GM23338 (cell line): ENCODE measurements at regions not wholly inside any gene's neighbourhood (a gene's known extent, or its start where the extent isn't known, plus 50 kb on each side); places are given as distances from the start of the nearest gene placed in this dataset.

Experiments used
- ATAC-seq: fragments of 200-7000 bp; cut with Tn5 transposase; 3 replicates; pipeline ENCODE4 v1.9.1; 2020
- DNase-seq: peaks from one replicate; pipeline ENCODE4 v3.0.0-alpha.2; 2015; ENCODE audit warnings: low spot score
- H2AFZ ChIP-seq: fragments of 200-600 bp; sonication (generic); 2 replicates; pipeline ENCODE4 v1.8.0; 2016; ENCODE audit warnings: antibody characterized with exemption, mild to moderate bottlenecking, moderate library complexity
- H3F3A ChIP-seq: fragments of 200-600 bp; sonication (generic); replicated peaks from 2 replicates; pipeline ENCODE4 v1.8.0; 2017; ENCODE audit warnings: antibody characterized with exemption, mixed run types, low read depth
- H3K27ac ChIP-seq: fragments of 200-600 bp; sonication (generic); 2 replicates; pipeline ENCODE4 v1.6.1; 2016; ENCODE audit warnings: low read depth
- H3K27me3 ChIP-seq: fragments of 200-600 bp; sonication (generic); 2 replicates; pipeline ENCODE4 v1.8.0; 2016; ENCODE audit warnings: mild to moderate bottlenecking, mixed run types, moderate library complexity; ENCODE audit not compliant: insufficient read depth
- H3K36me3 ChIP-seq: fragments of 200-600 bp; sonication (generic); 2 replicates; pipeline ENCODE4 v1.8.0; 2016; ENCODE audit warnings: mild to moderate bottlenecking; ENCODE audit not compliant: insufficient read depth
- H3K4me1 ChIP-seq: fragments of 200-600 bp; sonication (generic); 2 replicates; pipeline ENCODE4 v1.8.0; 2016; ENCODE audit warnings: mild to moderate bottlenecking, moderate library complexity; ENCODE audit not compliant: insufficient read depth
- H3K4me2 ChIP-seq: fragments of 200-600 bp; sonication (generic); 2 replicates; pipeline ENCODE4 v1.7.1; 2017; ENCODE audit warnings: mixed run types
- H3K4me3 ChIP-seq: fragments of 200-600 bp; sonication (generic); 2 replicates; pipeline ENCODE4 v1.6.1; 2016; ENCODE audit warnings: mixed run types
- H3K79me2 ChIP-seq: fragments of 200-600 bp; sonication (generic); replicated peaks from 2 replicates; pipeline ENCODE4 v1.8.0; 2017; ENCODE audit warnings: mild to moderate bottlenecking; ENCODE audit not compliant: insufficient read depth
- H3K9me2 ChIP-seq: fragments of 200-600 bp; sonication (generic); 2 replicates; pipeline ENCODE4 v1.8.0; 2017; ENCODE audit not compliant: insufficient read depth
- H4K20me1 ChIP-seq: fragments of 200-600 bp; sonication (generic); replicated peaks from 2 replicates; pipeline ENCODE4 v1.8.0; 2017; ENCODE audit warnings: mild to moderate bottlenecking; ENCODE audit not compliant: insufficient read depth
- H3K27ac Mint-ChIP-seq: 2 replicates; pipeline ENCODE4 v1.8.0; 2020; ENCODE audit warnings: inconsistent platforms, mild to moderate bottlenecking, moderate library complexity, mixed read lengths
- H3K27me3 Mint-ChIP-seq: 3 replicates; pipeline ENCODE4 v1.8.0; 2022; ENCODE audit warnings: low read depth, mild to moderate bottlenecking, moderate library complexity, mixed read lengths, inconsistent platforms; ENCODE audit not compliant: insufficient read depth, poor library complexity
- H3K36me3 Mint-ChIP-seq: 3 replicates; pipeline ENCODE4 v1.8.0; 2021; ENCODE audit warnings: low read depth, mild to moderate bottlenecking, inconsistent platforms, moderate library complexity, mixed read lengths
- H3K4me1 Mint-ChIP-seq: 3 replicates; pipeline ENCODE4 v1.8.0; 2020; ENCODE audit warnings: mild to moderate bottlenecking, inconsistent platforms, mixed read lengths
- H3K4me3 Mint-ChIP-seq: 3 replicates; pipeline ENCODE4 v1.8.0; 2021; ENCODE audit warnings: moderate library complexity, mild to moderate bottlenecking, inconsistent platforms, mixed read lengths
- H3K9me3 Mint-ChIP-seq: 3 replicates; pipeline ENCODE4 v1.8.0; 2020; ENCODE audit warnings: moderate library complexity, mild to moderate bottlenecking, inconsistent platforms, mixed read lengths
- CREB1 ChIP-seq: fragments of 250-450 bp; sonication (Bioruptor Pico); IDR thresholded peaks from 2 replicates; pipeline ENCODE4 v1.5.0; 2020; ENCODE audit warnings: low read depth, mild to moderate bottlenecking, moderate library complexity
- CTCF ChIP-seq, 2 experiments: fragments of 200-600 bp in 1 of 2; sonication (generic) in 1 of 2; conservative IDR thresholded peaks; 2 replicates each; pipeline versions ENCODE4 v1.5.1 to v1.6.1; 2016 to 2017; ENCODE audit warnings: antibody characterized with exemption in 2 of 2, low read depth in 2 of 2, mild to moderate bottlenecking in 2 of 2, moderate library complexity in 1 of 2
- TF ChIP-seq, protein P1 (sequence below): fragments of 250-450 bp; sonication (Bioruptor Pico); IDR thresholded peaks from 2 replicates; pipeline ENCODE4 v1.5.0; 2020; ENCODE audit warnings: mild to moderate bottlenecking, moderate library complexity

DNA sequence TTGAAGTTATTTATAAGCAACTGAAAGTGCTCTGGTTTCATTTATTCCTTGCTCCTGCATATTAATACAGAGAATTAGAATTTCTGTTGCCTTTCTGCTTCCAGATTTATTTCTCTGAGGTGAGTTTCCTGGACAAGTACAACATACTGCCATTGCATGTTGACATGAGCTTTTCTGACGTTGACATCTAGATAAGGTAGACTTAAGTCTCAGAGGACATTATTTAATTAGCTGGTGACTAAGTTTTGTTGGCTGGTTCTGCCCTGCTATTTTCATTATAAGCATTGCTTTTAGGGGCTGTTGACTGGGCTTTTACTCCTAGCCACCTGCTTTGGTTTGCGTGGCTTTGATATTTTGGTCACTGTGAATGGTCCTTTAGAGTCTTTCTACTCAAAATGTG lies 282.9 kb upstream of the SPRED2 start (continued):
- TF ChIP-seq, protein P1, sequence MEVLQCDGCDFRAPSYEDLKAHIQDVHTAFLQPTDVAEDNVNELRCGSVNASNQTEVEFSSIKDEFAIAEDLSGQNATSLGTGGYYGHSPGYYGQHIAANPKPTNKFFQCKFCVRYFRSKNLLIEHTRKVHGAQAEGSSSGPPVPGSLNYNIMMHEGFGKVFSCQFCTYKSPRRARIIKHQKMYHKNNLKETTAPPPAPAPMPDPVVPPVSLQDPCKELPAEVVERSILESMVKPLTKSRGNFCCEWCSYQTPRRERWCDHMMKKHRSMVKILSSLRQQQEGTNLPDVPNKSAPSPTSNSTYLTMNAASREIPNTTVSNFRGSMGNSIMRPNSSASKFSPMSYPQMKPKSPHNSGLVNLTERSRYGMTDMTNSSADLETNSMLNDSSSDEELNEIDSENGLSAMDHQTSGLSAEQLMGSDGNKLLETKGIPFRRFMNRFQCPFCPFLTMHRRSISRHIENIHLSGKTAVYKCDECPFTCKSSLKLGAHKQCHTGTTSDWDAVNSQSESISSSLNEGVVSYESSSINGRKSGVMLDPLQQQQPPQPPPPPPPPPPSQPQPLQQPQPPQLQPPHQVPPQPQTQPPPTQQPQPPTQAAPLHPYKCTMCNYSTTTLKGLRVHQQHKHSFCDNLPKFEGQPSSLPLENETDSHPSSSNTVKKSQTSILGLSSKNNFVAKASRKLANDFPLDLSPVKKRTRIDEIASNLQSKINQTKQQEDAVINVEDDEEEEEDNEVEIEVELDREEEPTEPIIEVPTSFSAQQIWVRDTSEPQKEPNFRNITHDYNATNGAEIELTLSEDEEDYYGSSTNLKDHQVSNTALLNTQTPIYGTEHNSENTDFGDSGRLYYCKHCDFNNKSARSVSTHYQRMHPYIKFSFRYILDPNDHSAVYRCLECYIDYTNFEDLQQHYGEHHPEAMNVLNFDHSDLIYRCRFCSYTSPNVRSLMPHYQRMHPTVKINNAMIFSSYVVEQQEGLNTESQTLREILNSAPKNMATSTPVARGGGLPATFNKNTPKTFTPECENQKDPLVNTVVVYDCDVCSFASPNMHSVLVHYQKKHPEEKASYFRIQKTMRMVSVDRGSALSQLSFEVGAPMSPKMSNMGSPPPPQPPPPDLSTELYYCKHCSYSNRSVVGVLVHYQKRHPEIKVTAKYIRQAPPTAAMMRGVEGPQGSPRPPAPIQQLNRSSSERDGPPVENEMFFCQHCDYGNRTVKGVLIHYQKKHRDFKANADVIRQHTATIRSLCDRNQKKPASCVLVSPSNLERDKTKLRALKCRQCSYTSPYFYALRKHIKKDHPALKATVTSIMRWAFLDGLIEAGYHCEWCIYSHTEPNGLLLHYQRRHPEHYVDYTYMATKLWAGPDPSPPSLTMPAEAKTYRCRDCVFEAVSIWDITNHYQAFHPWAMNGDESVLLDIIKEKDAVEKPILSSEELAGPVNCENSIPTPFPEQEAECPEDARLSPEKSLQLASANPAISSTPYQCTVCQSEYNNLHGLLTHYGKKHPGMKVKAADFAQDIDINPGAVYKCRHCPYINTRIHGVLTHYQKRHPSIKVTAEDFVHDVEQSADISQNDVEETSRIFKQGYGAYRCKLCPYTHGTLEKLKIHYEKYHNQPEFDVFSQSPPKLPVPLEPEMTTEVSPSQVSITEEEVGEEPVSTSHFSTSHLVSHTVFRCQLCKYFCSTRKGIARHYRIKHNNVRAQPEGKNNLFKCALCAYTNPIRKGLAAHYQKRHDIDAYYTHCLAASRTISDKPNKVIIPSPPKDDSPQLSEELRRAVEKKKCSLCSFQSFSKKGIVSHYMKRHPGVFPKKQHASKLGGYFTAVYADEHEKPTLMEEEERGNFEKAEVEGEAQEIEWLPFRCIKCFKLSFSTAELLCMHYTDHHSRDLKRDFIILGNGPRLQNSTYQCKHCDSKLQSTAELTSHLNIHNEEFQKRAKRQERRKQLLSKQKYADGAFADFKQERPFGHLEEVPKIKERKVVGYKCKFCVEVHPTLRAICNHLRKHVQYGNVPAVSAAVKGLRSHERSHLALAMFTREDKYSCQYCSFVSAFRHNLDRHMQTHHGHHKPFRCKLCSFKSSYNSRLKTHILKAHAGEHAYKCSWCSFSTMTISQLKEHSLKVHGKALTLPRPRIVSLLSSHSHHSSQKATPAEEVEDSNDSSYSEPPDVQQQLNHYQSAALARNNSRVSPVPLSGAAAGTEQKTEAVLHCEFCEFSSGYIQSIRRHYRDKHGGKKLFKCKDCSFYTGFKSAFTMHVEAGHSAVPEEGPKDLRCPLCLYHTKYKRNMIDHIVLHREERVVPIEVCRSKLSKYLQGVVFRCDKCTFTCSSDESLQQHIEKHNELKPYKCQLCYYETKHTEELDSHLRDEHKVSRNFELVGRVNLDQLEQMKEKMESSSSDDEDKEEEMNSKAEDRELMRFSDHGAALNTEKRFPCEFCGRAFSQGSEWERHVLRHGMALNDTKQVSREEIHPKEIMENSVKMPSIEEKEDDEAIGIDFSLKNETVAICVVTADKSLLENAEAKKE (CRISPR knock-in tag), result no peak
- TF ChIP-seq CTCF (conservative IDR thresholded peaks at IDR 0.05; ENCODE audit: low read depth in 2 of 2), result no peak

- H3K4me1 Mint-ChIP-seq, result peaks cover 2% of the 10 kb centered on the region; the same call in 1 of the 3 replicates
- H3K9me3 Mint-ChIP-seq, result no peaks in the 10 kb centered on the region
- ATAC-seq (no peak), DNase-seq (no peak)
- no peak overlapping the region for H3K27ac Mint-ChIP-seq
- Histone ChIP-seq H3K27ac (no peak overlapping the region), H3K9me2 (no peaks in the 10 kb centered on the region), H3K79me2 (no peaks in the 10 kb centered on the region), H2AFZ (no peak overlapping the region), H3K27me3 (no peaks in the 10 kb centered on the region), H3K36me3 (no peaks in the 10 kb centered on the region), H3F3A (no peaks in the 10 kb centered on the region), H3K4me1 (no peaks in the 10 kb centered on the region), H4K20me1 (no peaks in the 10 kb centered on the region), H3K4me3 (no peak overlapping the region), H3K4me2 (no peak overlapping the region)
- no peaks in the 10 kb centered on the region for H3K36me3 Mint-ChIP-seq
- no peak overlapping the region for H3K4me3 Mint-ChIP-seq
- no peaks in the 10 kb centered on the region for H3K27me3 Mint-ChIP-seq
- no peak for TF ChIP-seq CREB1 (CRISPR knock-in tag)
- TF ChIP-seq, protein P1 (CRISPR knock-in tag), result no peak
Observed at GRCh38 chr2:65714866-65715265, 282.5 kb upstream of the SPRED2 start.
